Stomach (tissue), 8 donors: ENCODE measurements at regions not wholly inside any gene's neighbourhood (a gene's known extent, or its start where the extent isn't known, plus 50 kb on each side); places are given as distances from the start of the nearest gene placed in this dataset.

Source experiments
- DNase-seq, 2 donors: peaks; one replicate each; pipeline versions ENCODE4 v3.0.0 to v3.0.0-alpha.2; 2013 to 2019
- H3K27ac ChIP-seq, 5 donors: fragments of 200-600 bp in 4 of 5; sonication (generic) in 4 of 5; one replicate each; pipeline ENCODE4 v1.5.1; 2013 to 2019; ENCODE audit warnings: mild to moderate bottlenecking in 1 of 5, moderate library complexity in 1 of 5
- H3K27me3 ChIP-seq, 3 donors: fragments of 200-600 bp; sonication (generic); one replicate each; pipeline ENCODE4 v1.5.1; 2017 to 2019; ENCODE audit warnings: mixed run types in 1 of 3
- H3K36me3 ChIP-seq, 4 donors: fragments of 200-600 bp; sonication (generic); 1 replicate in 3 of 4; 2 replicates in 1 of 4; pipeline ENCODE4 v1.5.1; 2016 to 2019
- H3K4me1 ChIP-seq, 4 donors: fragments of 200-600 bp; sonication (generic); one replicate each; pipeline ENCODE4 v1.5.1; 2016 to 2019
- H3K4me3 ChIP-seq, 4 donors: fragments of 200-600 bp; sonication (generic) in 3 of 4; one replicate each; pipeline ENCODE4 v1.5.1; 2016 to 2019; ENCODE audit warnings: mild to moderate bottlenecking in 1 of 4
- H3K9me3 ChIP-seq, 4 donors: fragments of 200-600 bp; sonication (generic); one replicate each; pipeline ENCODE4 v1.5.1; 2016 to 2019
- EP300 ChIP-seq: sonication (generic); formaldehyde crosslinking; IDR thresholded peaks from one replicate; pipeline ENCODE4 v1.6.1; 2017; ENCODE audit warnings: antibody characterized with exemption
- POLR2A ChIP-seq, 4 donors: fragments of 450-650 bp; IDR thresholded peaks; one replicate each; pipeline ENCODE4 v1.6.1; 2016; ENCODE audit warnings: antibody characterized with exemption in 4 of 4, control low read depth in 2 of 4, mild to moderate bottlenecking in 1 of 4, moderate library complexity in 1 of 4
- POLR2AphosphoS5 ChIP-seq, 3 donors: sonication (generic); formaldehyde crosslinking; IDR thresholded peaks; one replicate each; pipeline ENCODE4 v1.6.1; 2016; ENCODE audit warnings: antibody characterized with exemption in 3 of 3
- WGBS, 5 donors: extraction: QIAGEN DNeasy Blood & Tissue Kit in 3 of 5; methylation state at CpG; one replicate each; pipeline versions ENCODE4 v1.1.5 to v1.1.7; 2013 to 2018; 5-methylcytosine and 5-hydroxymethylcytosine counted together
- intact Hi-C: fragments of 100-400 bp; cut with DNase I; formaldehyde crosslinking; loops from one replicate; pipeline ENCODE4 v1.15.1; 2023; ENCODE audit warnings: low total_unique reads
- TF ChIP-seq, protein P1 (sequence below), 7 experiments: fragments of 450-650 bp in 4 of 7; fragments of 200-600 bp in 3 of 7; sonication (generic) in 3 of 7; IDR thresholded peaks; one replicate each; pipeline ENCODE4 v1.5.1; 2016 to 2019; ENCODE audit warnings: antibody characterized with exemption in 7 of 7, control low read depth in 2 of 7, mild to moderate bottlenecking in 1 of 7
- donor health status: healthy with polysubstance abuse.
- donor health status: Bipolar disorder and iron deficiency.
- donor health status: healthy.

DNA sequence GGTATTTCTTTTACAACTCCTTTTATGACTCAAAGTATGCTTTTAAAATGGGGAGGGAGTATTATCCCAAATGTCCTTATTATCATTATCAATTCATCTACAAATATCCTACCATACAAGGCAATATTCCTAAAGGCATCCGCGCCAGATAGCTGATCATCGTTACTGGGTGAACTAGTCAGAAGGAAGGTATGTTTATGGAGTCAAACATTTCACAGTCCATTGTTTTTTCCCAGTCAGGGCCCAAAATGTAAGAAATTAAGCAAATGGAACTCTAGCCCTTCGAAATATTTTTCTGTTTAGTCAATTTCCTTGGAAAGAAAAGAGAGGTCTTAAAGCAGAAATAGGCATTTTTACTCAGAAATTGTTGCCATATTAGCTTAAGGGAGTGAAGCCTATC lies 188.5 kb upstream of the CCNG1 start:
- intact Hi-C loops, result no loop called here
- H3K36me3 ChIP-seq, result no peaks in the 10 kb centered on the region
- no peaks in the 10 kb centered on the region for H3K27me3 ChIP-seq
- WGBS, 5 donors, result 79 to 89% (median 83%) methylated on average over 4 of the region's 4 CpGs
- DNase-seq, result no peak
- no peak overlapping the region for H3K27ac ChIP-seq
- no peaks in the 10 kb centered on the region for H3K9me3 ChIP-seq
- no peaks in the 10 kb centered on the region for H3K4me1 ChIP-seq
- TF ChIP-seq, protein P1, sequence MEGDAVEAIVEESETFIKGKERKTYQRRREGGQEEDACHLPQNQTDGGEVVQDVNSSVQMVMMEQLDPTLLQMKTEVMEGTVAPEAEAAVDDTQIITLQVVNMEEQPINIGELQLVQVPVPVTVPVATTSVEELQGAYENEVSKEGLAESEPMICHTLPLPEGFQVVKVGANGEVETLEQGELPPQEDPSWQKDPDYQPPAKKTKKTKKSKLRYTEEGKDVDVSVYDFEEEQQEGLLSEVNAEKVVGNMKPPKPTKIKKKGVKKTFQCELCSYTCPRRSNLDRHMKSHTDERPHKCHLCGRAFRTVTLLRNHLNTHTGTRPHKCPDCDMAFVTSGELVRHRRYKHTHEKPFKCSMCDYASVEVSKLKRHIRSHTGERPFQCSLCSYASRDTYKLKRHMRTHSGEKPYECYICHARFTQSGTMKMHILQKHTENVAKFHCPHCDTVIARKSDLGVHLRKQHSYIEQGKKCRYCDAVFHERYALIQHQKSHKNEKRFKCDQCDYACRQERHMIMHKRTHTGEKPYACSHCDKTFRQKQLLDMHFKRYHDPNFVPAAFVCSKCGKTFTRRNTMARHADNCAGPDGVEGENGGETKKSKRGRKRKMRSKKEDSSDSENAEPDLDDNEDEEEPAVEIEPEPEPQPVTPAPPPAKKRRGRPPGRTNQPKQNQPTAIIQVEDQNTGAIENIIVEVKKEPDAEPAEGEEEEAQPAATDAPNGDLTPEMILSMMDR (IDR thresholded peaks at IDR 0.05), result no peak
- TF ChIP-seq POLR2AphosphoS5 (IDR thresholded peaks at IDR 0.05) (no peak), POLR2A (IDR thresholded peaks at IDR 0.05) (no peak), EP300 (no peak)
- H3K4me3 ChIP-seq, result no peak overlapping the region

DNA sequence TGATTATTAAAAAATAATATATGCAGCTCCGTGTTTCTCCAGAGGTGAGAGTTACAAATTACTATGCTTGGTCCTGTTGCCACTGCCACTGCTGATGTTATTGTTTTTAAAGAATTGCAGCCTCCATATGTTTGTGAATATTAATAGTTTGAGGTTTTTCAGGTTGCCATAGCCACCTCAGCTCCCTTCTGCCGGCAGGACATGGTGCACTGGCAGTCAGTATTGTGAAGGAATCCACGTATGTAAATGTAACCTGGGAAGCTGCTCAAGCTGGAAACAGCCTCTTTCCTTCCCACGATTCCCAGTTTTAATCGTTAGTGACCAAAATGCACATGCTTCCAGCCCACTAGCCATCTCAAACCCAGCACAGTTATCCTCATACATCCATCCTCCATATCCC lies 184.4 kb upstream of the CCNG1 start:
- no peak overlapping the region for H3K4me3 ChIP-seq
- H3K27me3 ChIP-seq, result no peaks in the 10 kb centered on the region
- intact Hi-C loops, result no loop called here
- no peak for TF ChIP-seq POLR2AphosphoS5 (IDR thresholded peaks at IDR 0.05)
- TF ChIP-seq, protein P1 (IDR thresholded peaks at IDR 0.05), result no peak
- TF ChIP-seq EP300, result no peak
- TF ChIP-seq POLR2A (IDR thresholded peaks at IDR 0.05), result no peak
- H3K36me3 ChIP-seq, result no peaks in the 10 kb centered on the region
- no peaks in the 10 kb centered on the region for H3K4me1 ChIP-seq
- H3K9me3 ChIP-seq, result no peaks in the 10 kb centered on the region
- no peak for DNase-seq
- no peak overlapping the region for H3K27ac ChIP-seq
- 62 to 78% (median 71%) methylated on average over 5 of the region's 5 CpGs for WGBS, 5 donors

DNA sequence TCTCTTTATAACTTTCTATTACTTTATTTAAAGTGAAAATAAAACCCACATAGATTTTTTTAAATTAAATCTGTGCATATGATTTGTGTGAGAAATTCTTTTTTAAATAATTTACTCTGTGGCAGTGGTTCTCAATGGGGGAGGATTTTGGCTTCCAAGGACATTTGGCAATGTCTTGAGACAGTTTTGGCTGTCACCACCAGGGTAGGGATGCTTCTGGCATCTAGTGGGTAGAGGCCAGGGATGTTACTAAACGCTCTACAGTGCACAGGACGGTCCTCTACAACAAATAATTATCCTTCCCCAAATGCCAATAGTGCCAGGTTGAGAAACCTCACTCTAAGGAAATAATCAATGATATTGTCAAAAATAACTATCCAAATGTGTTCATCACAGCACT lies 177.9 kb upstream of the CCNG1 start:
- Histone ChIP-seq H3K27ac (no peak overlapping the region), H3K36me3 (no peaks in the 10 kb centered on the region), H3K9me3 (no peaks in the 10 kb centered on the region), H3K4me3 (no peak overlapping the region), H3K4me1 (no peaks in the 10 kb centered on the region), H3K27me3 (no peaks in the 10 kb centered on the region)
- DNase-seq, result no peak
- intact Hi-C loops, result no loop called here
- TF ChIP-seq POLR2AphosphoS5 (IDR thresholded peaks at IDR 0.05) (no peak), POLR2A (IDR thresholded peaks at IDR 0.05) (no peak), EP300 (no peak)
- TF ChIP-seq, protein P1 (IDR thresholded peaks at IDR 0.05), result no peak
- 51 to 80% (median 66%) methylated on average over 2 of the region's 2 CpGs for WGBS, 5 donors

DNA sequence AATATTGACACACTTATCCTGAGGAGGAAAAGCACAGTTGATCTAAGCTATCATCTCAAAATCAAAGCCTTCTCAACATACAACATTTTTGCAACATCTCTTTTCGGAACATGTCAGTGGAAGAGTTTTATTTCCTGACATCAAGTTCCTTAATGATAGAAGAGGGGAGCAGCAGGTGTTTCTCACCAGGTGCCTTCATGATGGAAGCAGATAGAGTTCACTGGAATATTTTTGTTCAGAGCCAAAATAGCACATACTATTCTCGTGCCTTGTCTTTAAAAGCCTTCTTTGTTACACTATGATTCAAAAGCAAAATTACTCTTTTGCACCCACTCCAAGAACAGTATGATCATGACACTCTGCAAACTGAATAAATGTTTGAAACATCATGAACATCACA lies 176.9 kb upstream of the CCNG1 start:
- 79 to 91% (median 80%) methylated on average over 2 of the region's 2 CpGs for WGBS, 5 donors
- no peak for DNase-seq
- intact Hi-C loops, result no loop called here
- H3K36me3 ChIP-seq, result no peaks in the 10 kb centered on the region
- H3K4me1 ChIP-seq, result no peaks in the 10 kb centered on the region
- no peak overlapping the region for H3K4me3 ChIP-seq
- TF ChIP-seq, protein P1 (IDR thresholded peaks at IDR 0.05), result no peak
- TF ChIP-seq POLR2AphosphoS5 (IDR thresholded peaks at IDR 0.05) (no peak), POLR2A (IDR thresholded peaks at IDR 0.05) (no peak)
- H3K9me3 ChIP-seq, result no peaks in the 10 kb centered on the region
- no peaks in the 10 kb centered on the region for H3K27me3 ChIP-seq
- H3K27ac ChIP-seq, result no peak overlapping the region
